Stimulated activated naive B cell treated with anti-CD40 and anti-IgM and Interleukin-4, amounts not matched to agents 10 μg/mL and 1 μg/mL and 100 μg/mL, for 72 hours (primary cell): ENCODE measurements at regions not wholly inside any gene's neighbourhood (a gene's known extent, or its start where the extent isn't known, plus 50 kb on each side); places are given as distances from the start of the nearest gene placed in this dataset.
"Not testable (repeated sequence)": the region's sequence is repeated elsewhere in the genome, so short reads cannot be mapped to it uniquely, and the experiment has no call there.

Experiments used
- ATAC-seq, 2 donors: fragments of 150-1000 bp; cut with Tn5 transposase; replicated peaks; 2 replicates each; pipeline ENCODE4 v1.10.0; 2021; ENCODE audit warnings: moderate library complexity in 1 of 2
- DNase-seq: peaks from one replicate; pipeline ENCODE4 v3.0.0; 2021
- H3K27ac Mint-ChIP-seq: one replicate; pipeline ENCODE4 v1.8.0; 2022; ENCODE audit warnings: mild to moderate bottlenecking, mixed read lengths
- H3K27me3 Mint-ChIP-seq, 2 donors: one replicate each; pipeline ENCODE4 v1.8.0; 2022; ENCODE audit warnings: mixed read lengths in 2 of 2
- H3K36me3 Mint-ChIP-seq, 2 donors: one replicate each; pipeline ENCODE4 v1.8.0; 2022; ENCODE audit warnings: mixed read lengths in 2 of 2, mild to moderate bottlenecking in 1 of 2
- H3K4me1 Mint-ChIP-seq, 2 donors: one replicate each; pipeline ENCODE4 v1.8.0; 2022; ENCODE audit warnings: mixed read lengths in 2 of 2, mild to moderate bottlenecking in 1 of 2
- H3K4me3 Mint-ChIP-seq, 2 donors: one replicate each; pipeline ENCODE4 v1.8.0; 2022; ENCODE audit warnings: mild to moderate bottlenecking in 2 of 2, mixed read lengths in 2 of 2, moderate library complexity in 1 of 2
- H3K9me3 Mint-ChIP-seq, 2 donors: one replicate each; pipeline ENCODE4 v1.8.0; 2022; ENCODE audit warnings: mixed read lengths in 2 of 2, mild to moderate bottlenecking in 1 of 2

GRCh38 chr6:114707081-114707620 lies 364.3 kb upstream of the HS3ST5 start:
- ATAC-seq: no peak
- no peak overlapping the region for H3K27ac Mint-ChIP-seq
- H3K27me3 Mint-ChIP-seq: no peaks in the 10 kb centered on the region
- no peak overlapping the region for H3K4me3 Mint-ChIP-seq
- H3K36me3 Mint-ChIP-seq: no peaks in the 10 kb centered on the region
- DNase-seq: no peak
- no peaks in the 10 kb centered on the region for H3K4me1 Mint-ChIP-seq
- H3K9me3 Mint-ChIP-seq: peaks cover 0 to 1% of the 10 kb centered on the region in 2 donors

GRCh38 chr6:114690625-114691024 lies 347.8 kb upstream of the HS3ST5 start:
- H3K4me3 Mint-ChIP-seq: no peak overlapping the region
- ATAC-seq: no peak
- H3K27me3 Mint-ChIP-seq: no peaks in the 10 kb centered on the region
- H3K36me3 Mint-ChIP-seq: no peaks in the 10 kb centered on the region
- H3K4me1 Mint-ChIP-seq: no peaks in the 10 kb centered on the region
- no peak for DNase-seq
- no peaks in the 10 kb centered on the region for H3K9me3 Mint-ChIP-seq
- no peak overlapping the region for H3K27ac Mint-ChIP-seq

DNA sequence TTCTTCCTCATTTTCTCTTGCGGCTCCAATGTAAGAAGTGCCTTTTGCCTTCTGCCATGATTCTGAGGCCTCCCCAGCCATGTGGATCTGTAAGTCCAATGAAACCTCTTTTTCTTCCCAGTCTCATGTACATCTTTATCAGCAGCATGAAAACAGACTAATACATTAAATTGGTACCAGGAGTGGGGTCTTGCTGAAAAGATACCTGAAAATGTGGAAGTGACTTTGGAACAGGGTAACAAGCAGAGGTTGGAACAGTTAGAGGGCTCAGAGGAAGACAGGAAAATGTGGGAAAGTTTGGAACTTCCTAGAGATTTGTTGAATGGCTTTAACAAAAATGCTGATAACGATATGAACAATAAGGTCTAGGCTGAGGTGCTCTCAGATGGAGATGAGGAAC lies 316.7 kb upstream of the HS3ST5 start:
- H3K9me3 Mint-ChIP-seq: peaks cover 13% of the 10 kb centered on the region in 2 donors
- H3K36me3 Mint-ChIP-seq: no peaks in the 10 kb centered on the region
- no peaks in the 10 kb centered on the region for H3K4me1 Mint-ChIP-seq
- DNase-seq: no peak
- ATAC-seq: no peak
- H3K27ac Mint-ChIP-seq: no peak overlapping the region
- no peak overlapping the region for H3K4me3 Mint-ChIP-seq
- H3K27me3 Mint-ChIP-seq: no peaks in the 10 kb centered on the region

GRCh38 chr6:114651611-114652010 lies 308.8 kb upstream of the HS3ST5 start:
- H3K36me3 Mint-ChIP-seq: no peaks in the 10 kb centered on the region
- H3K9me3 Mint-ChIP-seq: peaks cover 0 to 4% of the 10 kb centered on the region in 2 donors
- H3K27ac Mint-ChIP-seq: no peak overlapping the region
- H3K4me1 Mint-ChIP-seq: no peaks in the 10 kb centered on the region
- ATAC-seq: no peak
- DNase-seq: no peak
- H3K4me3 Mint-ChIP-seq: no peak overlapping the region
- no peaks in the 10 kb centered on the region for H3K27me3 Mint-ChIP-seq

DNA sequence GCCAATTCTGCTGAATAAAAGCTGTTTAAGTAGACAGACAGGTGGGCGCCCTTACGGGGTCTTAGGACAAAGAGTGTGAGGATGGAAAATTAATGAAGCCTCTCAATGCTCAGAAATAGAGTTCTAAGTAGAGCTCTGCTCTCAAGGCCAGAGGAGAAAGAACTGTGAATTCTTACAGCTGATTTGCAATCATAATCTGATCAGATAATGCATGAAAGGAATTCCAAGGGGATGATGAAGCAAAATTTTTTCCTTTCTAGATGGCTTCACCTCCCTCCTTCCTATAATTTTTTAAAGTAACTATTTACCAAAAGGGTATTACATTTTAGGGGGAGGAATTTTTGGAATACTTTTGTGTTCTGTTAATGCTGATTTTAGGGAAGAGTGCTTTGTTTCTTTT lies 308.1 kb upstream of the HS3ST5 start:
- H3K4me3 Mint-ChIP-seq: no peak overlapping the region
- no peaks in the 10 kb centered on the region for H3K27me3 Mint-ChIP-seq
- no peak for ATAC-seq

GRCh38 chr6:114649298-114649697 lies 306.5 kb upstream of the HS3ST5 start:
- Mint-ChIP-seq H3K4me1 (no peaks in the 10 kb centered on the region), H3K9me3 (peaks cover 0 to 5% of the 10 kb centered on the region in 2 donors), H3K4me3 (no peak overlapping the region), H3K36me3 (no peaks in the 10 kb centered on the region), H3K27me3 (no peaks in the 10 kb centered on the region), H3K27ac (no peak overlapping the region)
- ATAC-seq: no peak
- DNase-seq: no peak

More for the DNA sequence above, 308.1 kb upstream of the HS3ST5 start:
- no peaks in the 10 kb centered on the region for H3K36me3 Mint-ChIP-seq
- H3K4me1 Mint-ChIP-seq: no peaks in the 10 kb centered on the region
- DNase-seq: no peak
- H3K9me3 Mint-ChIP-seq: peaks cover 0 to 5% of the 10 kb centered on the region in 2 donors
- H3K27ac Mint-ChIP-seq: no peak overlapping the region

- Mint-ChIP-seq H3K36me3 (no peaks in the 10 kb centered on the region), H3K4me1 (no peaks in the 10 kb centered on the region), H3K27ac (no peak overlapping the region), H3K9me3 (peaks cover 0 to 3% of the 10 kb centered on the region in 2 donors), H3K27me3 (no peaks in the 10 kb centered on the region), H3K4me3 (no peak overlapping the region)
- ATAC-seq: no peak
- DNase-seq: no peak
Measured at GRCh38 chr6:114648847-114649246, 306.0 kb upstream of the HS3ST5 start.

- no peak for ATAC-seq
- Mint-ChIP-seq H3K4me1 (no peaks in the 10 kb centered on the region), H3K9me3 (no peaks in the 10 kb centered on the region), H3K27ac (no peak overlapping the region), H3K27me3 (no peaks in the 10 kb centered on the region), H3K4me3 (no peak overlapping the region), H3K36me3 (no peaks in the 10 kb centered on the region)
- DNase-seq: no peak
Measured at GRCh38 chr6:114638341-114638740, 295.5 kb upstream of the HS3ST5 start.

- no peaks in the 10 kb centered on the region for H3K27me3 Mint-ChIP-seq
- no peak overlapping the region for H3K27ac Mint-ChIP-seq
Measured at GRCh38 chr6:114634016-114634415, 291.2 kb upstream of the HS3ST5 start.

DNA sequence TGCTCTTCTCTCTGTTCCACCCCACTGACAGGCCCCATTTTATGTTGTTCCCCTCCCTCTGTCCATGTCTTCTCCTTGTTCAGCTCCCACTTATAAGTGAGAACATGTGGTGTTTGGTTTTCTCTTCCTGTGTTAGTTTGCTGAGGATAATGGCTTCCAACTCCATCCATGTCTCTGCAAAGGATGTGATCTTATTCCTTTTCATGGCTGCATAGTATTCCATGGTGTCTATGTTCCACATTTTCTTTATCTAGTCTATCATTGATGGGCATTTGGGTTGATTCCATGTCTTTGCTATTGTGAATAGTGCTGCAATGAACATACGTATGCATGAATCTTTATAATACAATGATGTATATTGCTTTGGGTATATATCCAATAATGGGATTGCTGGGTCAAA lies 283.4 kb upstream of the HS3ST5 start:
- ATAC-seq, H3K9me3 Mint-ChIP-seq, H3K27ac Mint-ChIP-seq, H3K4me3 Mint-ChIP-seq, H3K4me1 Mint-ChIP-seq, DNase-seq, H3K27me3 Mint-ChIP-seq, H3K36me3 Mint-ChIP-seq: not testable (repeated sequence)

More at GRCh38 chr6:114634016-114634415, 291.2 kb upstream of the HS3ST5 start:
- DNase-seq (no peak), ATAC-seq (no peak)
- H3K9me3 Mint-ChIP-seq: no peaks in the 10 kb centered on the region
- no peaks in the 10 kb centered on the region for H3K4me1 Mint-ChIP-seq
- H3K36me3 Mint-ChIP-seq: no peaks in the 10 kb centered on the region
- H3K4me3 Mint-ChIP-seq: no peak overlapping the region

DNA sequence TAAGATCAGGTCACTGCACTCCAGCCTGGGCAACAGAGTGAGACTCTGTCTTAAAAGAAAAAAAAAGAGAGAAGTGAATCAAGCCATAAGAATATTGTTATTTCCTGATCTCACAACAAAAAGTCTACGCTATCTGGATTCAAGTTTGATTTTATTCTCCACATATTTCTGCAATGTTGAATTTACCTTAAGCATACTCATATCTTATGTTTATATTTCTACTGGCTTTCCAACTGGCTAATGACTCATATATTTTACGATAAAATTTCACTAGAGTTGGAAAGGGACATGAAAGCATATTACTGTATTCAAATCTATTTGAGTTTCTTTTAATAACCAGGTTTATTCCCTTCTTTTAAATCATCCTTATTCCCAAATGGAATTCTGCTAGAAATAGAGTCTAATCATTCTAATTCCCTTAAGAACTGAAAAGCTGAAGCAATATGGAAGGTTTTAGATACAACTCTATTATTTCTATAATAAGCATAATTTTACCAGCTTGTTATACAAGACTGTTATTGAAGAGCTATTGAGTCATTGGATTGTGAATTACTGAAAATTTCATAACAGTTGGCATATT lies 276.9 kb upstream of the HS3ST5 start:
- no peak for ATAC-seq
- no peaks in the 10 kb centered on the region for H3K36me3 Mint-ChIP-seq
- H3K4me3 Mint-ChIP-seq: no peak overlapping the region
- DNase-seq: no peak
- peaks cover 0 to 1% of the 10 kb centered on the region in 2 donors for H3K9me3 Mint-ChIP-seq
- H3K27me3 Mint-ChIP-seq: no peaks in the 10 kb centered on the region
- no peaks in the 10 kb centered on the region for H3K4me1 Mint-ChIP-seq
- H3K27ac Mint-ChIP-seq: no peak overlapping the region

GRCh38 chr6:114611696-114612095 lies 268.9 kb upstream of the HS3ST5 start:
- H3K27ac Mint-ChIP-seq: no peak overlapping the region
- H3K36me3 Mint-ChIP-seq: no peaks in the 10 kb centered on the region
- peaks cover 2 to 4% of the 10 kb centered on the region in 2 donors for H3K9me3 Mint-ChIP-seq
- no peak overlapping the region for H3K4me3 Mint-ChIP-seq
- DNase-seq (no peak), ATAC-seq (no peak)
- no peaks in the 10 kb centered on the region for H3K4me1 Mint-ChIP-seq
- no peaks in the 10 kb centered on the region for H3K27me3 Mint-ChIP-seq

DNA sequence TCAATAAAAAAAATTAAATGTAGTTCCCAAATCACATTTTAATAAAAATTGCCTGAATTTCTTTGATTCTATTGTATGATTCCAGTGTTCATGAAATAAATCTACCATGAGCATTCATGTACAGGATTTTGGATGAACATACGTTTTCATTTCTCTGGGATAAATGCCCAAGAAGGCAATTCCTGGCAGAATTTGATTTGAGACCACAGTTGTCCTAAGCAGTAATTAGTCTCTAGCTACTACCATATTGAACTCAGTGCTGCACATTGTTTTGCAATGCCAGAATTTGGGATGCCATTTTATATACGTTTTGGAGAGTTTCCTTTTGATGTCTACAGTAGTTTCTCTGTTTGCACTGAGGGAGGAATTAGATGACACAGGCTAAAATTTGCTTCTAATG lies 265.3 kb upstream of the HS3ST5 start:
- Mint-ChIP-seq H3K36me3 (no peaks in the 10 kb centered on the region), H3K4me1 (no peaks in the 10 kb centered on the region), H3K27ac (no peak overlapping the region), H3K27me3 (no peaks in the 10 kb centered on the region), H3K9me3 (peaks cover 4% of the 10 kb centered on the region in 2 donors), H3K4me3 (no peak overlapping the region)
- ATAC-seq (no peak), DNase-seq (no peak)

- no peaks in the 10 kb centered on the region for H3K27me3 Mint-ChIP-seq
- H3K27ac Mint-ChIP-seq: no peak overlapping the region
- DNase-seq: no peak
- H3K36me3 Mint-ChIP-seq: no peaks in the 10 kb centered on the region
- H3K4me3 Mint-ChIP-seq: no peak overlapping the region
- no peaks in the 10 kb centered on the region for H3K4me1 Mint-ChIP-seq
- peaks cover 0 to 2% of the 10 kb centered on the region in 2 donors for H3K9me3 Mint-ChIP-seq
- no peak for ATAC-seq
Measured at GRCh38 chr6:114605656-114606055, 262.8 kb upstream of the HS3ST5 start.

GRCh38 chr6:114600381-114600780 lies 257.6 kb upstream of the HS3ST5 start:
- ATAC-seq (no peak), DNase-seq (no peak)
- Mint-ChIP-seq H3K36me3 (no peaks in the 10 kb centered on the region), H3K27me3 (no peaks in the 10 kb centered on the region), H3K27ac (no peak overlapping the region), H3K9me3 (peaks cover 0 to 4% of the 10 kb centered on the region in 2 donors), H3K4me3 (no peak overlapping the region), H3K4me1 (no peaks in the 10 kb centered on the region)
